ENCODE measurements at regions not wholly inside any gene's neighbourhood (a gene's known extent, or its start where the extent isn't known, plus 50 kb on each side); places are given as distances from the start of the nearest gene placed in this dataset.

GRCh38 chrX:143570782-143571181 lies 53.5 kb upstream of the SPANXN3 start:
- Histone ChIP-seq H3K9me1 (replicated peaks; ENCODE audit: control insufficient read depth, extremely low read depth, insufficient read depth, low read length) (no peaks in the 10 kb centered on the region), H3K9ac (replicated peaks; ENCODE audit: extremely low read depth, insufficient read depth, low read length) (no peak overlapping the region), H3K36me3 (ENCODE audit: control insufficient read depth in 2 of 2, extremely low read depth in 1 of 2, insufficient read depth in 2 of 2, low read length in 2 of 2) (no peaks in the 10 kb centered on the region), H4K20me1 (replicated peaks; ENCODE audit: control insufficient read depth, extremely low read depth, insufficient read depth, low read length) (no peaks in the 10 kb centered on the region), H3K27ac (ENCODE audit: insufficient read depth, low read depth, low read length) (no peak overlapping the region), H3K79me2 (ENCODE audit: control insufficient read depth, insufficient read depth, low read length) (no peaks in the 10 kb centered on the region), H3K4me3 (replicated peaks in 1 of 3; ENCODE audit: insufficient read depth in 1 of 3, low read depth in 1 of 3, low read length in 3 of 3) (no peak overlapping the region), H2AFZ (ENCODE audit: low read depth, low read length) (no peak overlapping the region), H3K9me3 (replicated peaks; ENCODE audit: control insufficient read depth, insufficient read depth, low read length) (no peaks in the 10 kb centered on the region), H3K4me2 (ENCODE audit: insufficient read depth, low read length) (no peak overlapping the region), H3K4me1 (ENCODE audit: control insufficient read depth, extremely low read depth, insufficient read depth, low read length) (no peaks in the 10 kb centered on the region), H3K27me3 (ENCODE audit: control insufficient read depth in 2 of 2, insufficient read depth in 2 of 2, low read length in 2 of 2) (no peaks in the 10 kb centered on the region)
- intact Hi-C loops (cut with micrococcal nuclease) (no loop called here), dilution Hi-C loops (cut with MboI; ENCODE audit: extremely low pct_ligation_motif_present, low sequenced_read_pairs) (no loop called here)
- ChIA-PET POLR2A (interaction anchor here (1.3 kb wide), 1 partner anchor 10 kb away, joined by 3 read pairs; no protein-coding TSS in a partner anchor), CTCF (interaction anchor here (0.6 kb wide), 1 partner anchor 372 kb away, joined by 4 read pairs; no protein-coding TSS in a partner anchor)
- DNase-seq (ENCODE audit: low read depth, low spot score): no peak
- TF ChIP-seq CTCF (IDR thresholded peaks at IDR 0.05; ENCODE audit: extremely low read depth in 1 of 2, insufficient read depth in 1 of 2, low read depth in 1 of 2, low read length in 2 of 2): no peak
- no peak for TF ChIP-seq MAX (IDR thresholded peaks at IDR 0.05; ENCODE audit: insufficient read depth, insufficient read length)
- TF ChIP-seq EZH2 (IDR thresholded peaks at IDR 0.05; ENCODE audit: borderline replicate concordance, low read depth, low read length, severe bottlenecking): no peak
- no peak for TF ChIP-seq JUN (IDR thresholded peaks at IDR 0.05; ENCODE audit: borderline replicate concordance, insufficient read depth, insufficient read length, low read depth)
- TF ChIP-seq POLR2AphosphoS5 (IDR thresholded peaks at IDR 0.05; ENCODE audit: insufficient read depth, low read depth, low read length): no peak
- no peak for TF ChIP-seq MYC (IDR thresholded peaks at IDR 0.05; ENCODE audit: low read depth, low read length)
- TF ChIP-seq FOS (IDR thresholded peaks at IDR 0.05; ENCODE audit: borderline replicate concordance, insufficient read depth, low read length): no peak
- no peak for FAIRE-seq
- BruUV-seq (replicated peaks): no TSS peak
